ENCODE measurements at regions not wholly inside any gene's neighbourhood (a gene's known extent, or its start where the extent isn't known, plus 50 kb on each side); places are given as distances from the start of the nearest gene placed in this dataset.

GRCh38 chr2:195425328-195425727 is 231.7 kb upstream of the SLC39A10 start:
- no peak for FAIRE-seq
- dilution Hi-C loops (cut with MboI; ENCODE audit: extremely low pct_ligation_motif_present, low sequenced_read_pairs) (no loop called here), intact Hi-C loops (cut with micrococcal nuclease) (no loop called here)
- no peaks in the 10 kb centered on the region for H3K4me1 ChIP-seq (ENCODE audit: control insufficient read depth, extremely low read depth, insufficient read depth, low read length)
- H3K27me3 ChIP-seq (ENCODE audit: control insufficient read depth in 2 of 2, insufficient read depth in 2 of 2, low read length in 2 of 2), result peaks cover 0 to 2% of the 10 kb centered on the region in 2 experiments
- H3K4me3 ChIP-seq (replicated peaks in 1 of 3; ENCODE audit: insufficient read depth in 1 of 3, low read depth in 1 of 3, low read length in 3 of 3), result no peak overlapping the region
- no peak overlapping the region for H3K27ac ChIP-seq (ENCODE audit: insufficient read depth, low read depth, low read length)
- CTCF ChIA-PET, result no interaction called here
- H3K9me1 ChIP-seq (replicated peaks; ENCODE audit: control insufficient read depth, extremely low read depth, insufficient read depth, low read length), result no peaks in the 10 kb centered on the region
- TF ChIP-seq EZH2 (IDR thresholded peaks at IDR 0.05; ENCODE audit: borderline replicate concordance, low read depth, low read length, severe bottlenecking) (no peak), POLR2A (IDR thresholded peaks at IDR 0.05; ENCODE audit: low read depth, low read length) (no peak), FOS (IDR thresholded peaks at IDR 0.05; ENCODE audit: borderline replicate concordance, insufficient read depth, low read length) (no peak), CTCF (IDR thresholded peaks at IDR 0.05; ENCODE audit: extremely low read depth in 1 of 2, insufficient read depth in 1 of 2, low read depth in 1 of 2, low read length in 2 of 2) (no peak), POLR2AphosphoS5 (IDR thresholded peaks at IDR 0.05; ENCODE audit: insufficient read depth, low read depth, low read length) (no peak), MYC (IDR thresholded peaks at IDR 0.05; ENCODE audit: low read depth, low read length) (no peak), GATA2 (IDR thresholded peaks at IDR 0.05; ENCODE audit: insufficient read depth, insufficient read length, low read depth, low read length) (no peak), JUN (IDR thresholded peaks at IDR 0.05; ENCODE audit: borderline replicate concordance, insufficient read depth, insufficient read length, low read depth) (no peak)
- TF ChIP-seq, protein P1, sequence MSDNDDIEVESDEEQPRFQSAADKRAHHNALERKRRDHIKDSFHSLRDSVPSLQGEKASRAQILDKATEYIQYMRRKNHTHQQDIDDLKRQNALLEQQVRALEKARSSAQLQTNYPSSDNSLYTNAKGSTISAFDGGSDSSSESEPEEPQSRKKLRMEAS (IDR thresholded peaks at IDR 0.05; ENCODE audit: insufficient read depth, insufficient read length), result no peak
- no peaks in the 10 kb centered on the region for H3K79me2 ChIP-seq (ENCODE audit: control insufficient read depth, insufficient read depth, low read length)
- H3K9me3 ChIP-seq (replicated peaks; ENCODE audit: control insufficient read depth, insufficient read depth, low read length), result no peaks in the 10 kb centered on the region
- no peak for DNase-seq (ENCODE audit: low read depth, low spot score)
- H2AFZ ChIP-seq (ENCODE audit: low read depth, low read length), result no peak overlapping the region
- H3K9ac ChIP-seq (replicated peaks; ENCODE audit: extremely low read depth, insufficient read depth, low read length), result no peak overlapping the region
- no peaks in the 10 kb centered on the region for H3K36me3 ChIP-seq (ENCODE audit: control insufficient read depth in 2 of 2, extremely low read depth in 1 of 2, insufficient read depth in 2 of 2, low read length in 2 of 2)
- no peak overlapping the region for H3K4me2 ChIP-seq (ENCODE audit: insufficient read depth, low read length)
- H4K20me1 ChIP-seq (replicated peaks; ENCODE audit: control insufficient read depth, extremely low read depth, insufficient read depth, low read length), result no peaks in the 10 kb centered on the region
- POLR2A ChIA-PET, result no interaction called here
- BruUV-seq (replicated peaks), result no TSS peak

Measured in endothelial cell of umbilical vein (primary cell).